ENCODE measurements at regions not wholly inside any gene's neighbourhood (a gene's known extent, or its start where the extent isn't known, plus 50 kb on each side); places are given as distances from the start of the nearest gene placed in this dataset.

- no peak for TF ChIP-seq CTCF (IDR thresholded peaks at IDR 0.05; ENCODE audit: insufficient read depth, low read depth, low read length, missing control alignments)
- no peak overlapping the region for H3K4me3 ChIP-seq (ENCODE audit: low read depth, low read length)
- no peak for DNase-seq (ENCODE audit: low read depth)
These were observed 1182.2 kb downstream of the FLRT2 start for GRCh38 chr14:86712176-86712575.

- DNase-seq (ENCODE audit: low read depth): no peak
- H3K4me3 ChIP-seq (ENCODE audit: low read depth, low read length): no peak overlapping the region
- TF ChIP-seq CTCF (IDR thresholded peaks at IDR 0.05; ENCODE audit: insufficient read depth, low read depth, low read length, missing control alignments): no peak
These were observed 1178.9 kb downstream of the FLRT2 start for GRCh38 chr14:86708846-86709339.

- H3K4me3 ChIP-seq (ENCODE audit: low read depth, low read length): no peak overlapping the region
- DNase-seq (ENCODE audit: low read depth): no peak
- no peak for TF ChIP-seq CTCF (IDR thresholded peaks at IDR 0.05; ENCODE audit: insufficient read depth, low read depth, low read length, missing control alignments)
These were observed 1177.1 kb downstream of the FLRT2 start for GRCh38 chr14:86707071-86707470.

- no peak for DNase-seq (ENCODE audit: low read depth)
- no peak overlapping the region for H3K4me3 ChIP-seq (ENCODE audit: low read depth, low read length)
- no peak for TF ChIP-seq CTCF (IDR thresholded peaks at IDR 0.05; ENCODE audit: insufficient read depth, low read depth, low read length, missing control alignments)
These were observed 1153.6 kb downstream of the FLRT2 start for GRCh38 chr14:86683561-86683960.

- H3K4me3 ChIP-seq (ENCODE audit: low read depth, low read length): no peak overlapping the region
- DNase-seq (ENCODE audit: low read depth): no peak
- no peak for TF ChIP-seq CTCF (IDR thresholded peaks at IDR 0.05; ENCODE audit: insufficient read depth, low read depth, low read length, missing control alignments)
These were observed 1145.1 kb downstream of the FLRT2 start for GRCh38 chr14:86675059-86675458.

GRCh38 chr14:86673523-86673969, 1143.6 kb downstream of the FLRT2 start:
- DNase-seq (ENCODE audit: low read depth): no peak
- no peak for TF ChIP-seq CTCF (IDR thresholded peaks at IDR 0.05; ENCODE audit: insufficient read depth, low read depth, low read length, missing control alignments)
- H3K4me3 ChIP-seq (ENCODE audit: low read depth, low read length): no peak overlapping the region

GRCh38 chr14:86672080-86672479, 1142.1 kb downstream of the FLRT2 start:
- no peak for TF ChIP-seq CTCF (IDR thresholded peaks at IDR 0.05; ENCODE audit: insufficient read depth, low read depth, low read length, missing control alignments)
- no peak for DNase-seq (ENCODE audit: low read depth)
- H3K4me3 ChIP-seq (ENCODE audit: low read depth, low read length): no peak overlapping the region

All from GM12865 (cell line).